ENCODE measurements at regions not wholly inside any gene's neighbourhood (a gene's known extent, or its start where the extent isn't known, plus 50 kb on each side); places are given as distances from the start of the nearest gene placed in this dataset.
"Not testable (repeated sequence)": the region's sequence is repeated elsewhere in the genome, so short reads cannot be mapped to it uniquely, and the experiment has no call there.

DNA sequence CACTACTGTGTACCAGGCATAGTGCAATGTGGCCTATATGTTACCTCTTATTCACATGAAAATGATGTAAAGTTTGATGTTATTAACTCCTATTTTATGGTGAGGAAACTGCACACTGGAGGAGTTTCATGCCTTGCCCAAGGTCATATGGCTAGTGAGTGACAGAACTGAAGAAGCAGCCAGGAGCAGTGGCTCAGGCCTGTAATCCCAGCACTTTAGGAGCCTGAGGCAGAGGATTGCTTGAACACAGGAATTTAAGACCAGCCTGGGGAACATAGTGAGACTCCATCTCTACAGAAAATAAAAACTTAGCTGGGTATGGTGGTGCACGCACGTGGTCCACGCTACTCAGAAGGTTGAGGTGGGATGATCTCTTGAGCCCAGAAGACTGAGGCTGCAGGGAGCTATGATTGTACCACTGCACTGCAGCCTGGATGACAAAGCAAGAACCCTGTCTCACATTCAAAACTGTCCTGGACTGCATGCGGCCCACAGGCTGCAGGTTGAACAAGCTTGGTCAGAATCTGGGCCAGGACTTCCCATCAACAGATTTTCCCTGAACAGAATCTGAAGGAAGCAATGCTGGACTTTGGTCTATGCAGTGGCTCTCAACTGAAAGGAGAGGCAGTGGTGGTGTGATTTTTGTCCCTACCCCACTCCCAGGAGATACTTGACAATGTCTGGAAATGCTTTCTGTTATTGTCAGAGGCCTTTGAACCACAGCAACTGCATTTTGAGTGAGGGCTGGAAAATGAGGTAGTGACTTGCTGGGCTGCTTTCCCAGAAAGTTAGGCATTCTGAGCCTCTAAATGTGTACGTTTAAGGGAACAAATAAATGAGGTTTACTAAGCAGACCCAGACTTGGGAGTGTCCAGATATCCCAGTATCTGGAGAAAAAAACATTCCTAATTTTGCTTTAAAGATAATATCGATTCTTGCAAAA, 479.5 kb downstream of the TMEM114 start:
- DNase-seq (no peak), ATAC-seq (no peak)

DNA sequence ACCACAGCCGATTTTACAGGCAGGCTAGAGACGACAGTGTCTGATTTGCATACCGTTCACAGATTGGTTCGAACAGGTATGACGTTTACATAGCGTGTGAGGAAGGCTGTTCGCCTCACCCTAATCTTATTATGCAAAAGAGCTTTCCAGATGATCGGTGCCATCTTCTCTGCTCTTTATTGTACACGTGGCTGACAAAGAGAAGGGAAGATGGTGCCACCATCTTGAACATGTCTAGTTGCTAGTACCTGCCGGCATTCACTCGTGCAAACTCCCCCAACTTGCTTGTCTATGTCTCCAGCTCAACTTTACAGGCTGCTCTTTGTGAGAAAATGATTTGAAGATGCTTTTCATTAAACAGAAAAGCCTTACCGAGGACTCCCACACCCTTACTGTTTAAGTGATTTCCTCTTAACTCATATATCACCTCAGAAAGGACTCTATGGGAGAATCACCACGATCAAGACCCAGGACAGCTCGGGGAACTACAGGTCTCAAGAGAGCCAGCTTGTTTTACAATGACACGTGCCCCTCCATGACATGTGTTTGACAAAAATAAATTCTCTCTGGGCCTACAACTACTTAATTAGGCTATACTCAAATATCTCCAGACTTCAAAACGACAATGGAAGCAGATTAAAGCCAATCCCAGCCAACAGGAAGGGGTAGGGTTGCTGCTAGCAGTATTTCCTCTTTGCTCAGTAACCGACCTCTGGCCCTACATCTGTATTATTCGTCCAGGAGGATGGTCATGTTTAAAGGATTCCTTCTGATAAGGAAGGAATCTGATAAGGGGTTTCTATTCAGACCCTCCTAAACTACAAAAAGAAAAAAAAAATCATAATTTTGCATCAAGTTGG, 480.6 kb downstream of the TMEM114 start:
- ATAC-seq = no peak
- DNase-seq = no peak

GRCh38 chr16:8108991-8109509, 481.3 kb downstream of the TMEM114 start:
- DNase-seq (no peak), ATAC-seq (no peak)

DNA sequence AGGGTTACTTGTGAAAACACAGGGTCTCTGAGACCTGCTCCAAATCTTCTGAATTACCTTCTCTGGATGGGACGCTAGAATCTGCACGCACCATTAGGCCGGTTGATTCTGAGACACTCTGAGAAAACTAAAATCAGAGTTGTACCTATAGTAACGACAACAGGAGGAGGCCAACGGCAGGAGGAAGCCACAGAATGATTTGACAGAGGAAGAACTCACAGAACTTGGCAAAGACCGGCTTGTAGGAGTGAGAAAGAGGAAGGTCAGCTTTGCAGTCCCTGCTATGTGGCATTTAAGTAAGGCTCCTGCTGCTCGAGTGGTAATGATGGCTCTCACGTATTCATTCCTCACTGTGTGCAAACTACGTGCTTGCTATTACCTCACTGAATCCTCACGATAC, 483.0 kb downstream of the TMEM114 start:
- no peak for ATAC-seq
- no peak for DNase-seq

DNA sequence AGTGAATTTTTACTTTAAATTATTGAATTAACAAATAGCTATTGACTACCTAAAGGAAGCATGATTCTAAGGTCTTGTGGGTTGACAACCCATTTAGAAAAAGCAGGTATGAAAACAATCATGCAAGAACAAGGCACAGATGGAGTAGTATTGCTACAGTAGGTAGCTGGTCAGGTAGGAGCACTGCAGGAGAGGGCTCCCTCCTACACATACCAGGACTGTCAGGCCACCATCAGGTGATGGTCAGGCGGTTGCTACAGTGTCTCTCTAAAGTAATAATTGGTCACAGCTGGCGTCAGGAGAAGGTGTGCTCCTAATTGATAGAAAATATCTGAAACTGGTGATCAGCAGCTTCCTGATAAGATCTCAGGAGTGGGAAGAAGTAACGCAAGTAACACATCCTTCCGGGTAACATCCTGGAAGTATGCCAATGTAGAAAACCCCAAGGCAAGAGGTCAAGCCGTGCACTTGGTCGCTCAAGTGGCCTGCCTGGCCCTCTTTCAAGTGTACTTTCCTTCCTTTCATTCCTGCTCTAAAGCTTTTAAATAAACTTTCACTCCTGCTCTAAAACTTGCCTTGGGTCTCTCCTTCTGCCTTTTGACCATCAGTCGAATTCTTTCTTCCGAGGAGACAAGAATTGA, 486.5 kb downstream of the TMEM114 start:
- no peak for ATAC-seq
- DNase-seq = no peak

GRCh38 chr16:8099586-8099985, 490.7 kb downstream of the TMEM114 start:
- DNase-seq (no peak), ATAC-seq (no peak)

DNA sequence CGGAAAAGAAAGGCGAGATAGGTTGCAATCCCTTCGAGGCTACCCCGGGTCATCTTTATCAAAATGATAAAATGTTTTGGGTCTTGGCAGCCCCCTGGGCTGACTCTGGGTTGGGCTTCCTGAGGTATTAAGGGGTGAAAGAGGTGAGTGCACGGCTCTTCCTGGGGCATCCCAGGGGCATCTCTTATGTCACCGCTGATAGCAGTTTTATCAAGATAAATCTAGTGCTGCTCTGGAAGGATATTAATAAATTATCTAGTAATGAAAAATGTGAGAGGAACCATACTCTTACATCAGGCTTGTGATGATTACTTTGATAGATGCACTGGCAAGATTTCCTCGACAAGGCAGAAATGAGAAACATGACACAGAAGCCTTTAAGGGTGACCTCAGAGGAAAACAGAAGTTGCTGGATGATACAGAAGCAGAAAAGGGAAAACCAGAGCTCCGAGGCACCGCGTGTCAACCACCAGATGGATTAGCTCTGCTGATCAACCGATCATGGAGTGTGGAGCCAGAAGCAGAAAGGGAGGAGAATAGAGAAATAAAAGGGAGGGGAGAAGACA, 491.3 kb downstream of the TMEM114 start:
- DNase-seq = no peak
- no peak for ATAC-seq

- ATAC-seq (no peak), DNase-seq (no peak)
These were observed 494.1 kb downstream of the TMEM114 start for GRCh38 chr16:8096211-8096610.

DNA sequence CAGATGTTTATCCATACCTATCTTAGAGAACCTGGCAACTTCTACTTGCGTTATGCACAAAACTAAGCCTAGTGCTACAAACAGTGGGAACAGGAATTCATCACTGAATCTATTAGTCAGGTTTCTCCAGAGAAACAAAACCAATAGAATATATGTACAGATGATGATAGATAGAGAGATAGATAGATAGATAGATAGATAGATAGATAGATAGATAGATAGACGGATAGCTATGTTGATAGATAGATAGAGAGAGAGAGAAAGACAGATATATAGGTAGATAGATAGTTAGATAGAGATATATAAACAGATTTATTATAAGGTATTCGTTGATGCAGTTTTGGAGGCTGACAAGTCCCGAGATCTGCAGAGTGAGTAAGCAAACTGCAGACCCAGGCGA, 495.6 kb downstream of the TMEM114 start:
- no peak for DNase-seq
- no peak for ATAC-seq

DNA sequence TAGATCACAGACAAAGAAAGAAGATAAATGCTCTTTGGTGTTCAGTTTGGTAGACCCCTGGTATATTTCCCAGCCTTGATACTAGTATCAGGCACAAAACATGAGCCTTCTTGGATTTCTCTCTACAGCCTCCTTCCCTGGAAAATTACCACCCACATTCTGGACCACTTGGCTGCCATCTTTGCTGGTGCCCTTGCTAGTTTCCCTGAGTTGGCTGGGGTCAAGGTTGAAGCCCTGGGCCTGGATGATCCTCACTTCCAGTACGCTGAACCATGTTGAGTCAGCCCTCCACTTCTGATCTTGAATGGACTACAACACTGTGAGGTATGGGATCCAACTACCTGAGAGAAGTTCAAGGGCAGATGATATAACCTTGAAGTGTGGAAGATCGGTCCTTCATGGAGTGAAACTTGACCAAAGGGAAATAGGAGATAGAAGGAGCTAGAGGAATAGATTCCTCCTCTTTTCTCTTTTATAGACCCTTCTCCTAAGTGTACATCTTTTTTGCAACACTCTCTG, 501.4 kb downstream of the TMEM114 start:
- ATAC-seq = no peak
- no peak for DNase-seq

DNA sequence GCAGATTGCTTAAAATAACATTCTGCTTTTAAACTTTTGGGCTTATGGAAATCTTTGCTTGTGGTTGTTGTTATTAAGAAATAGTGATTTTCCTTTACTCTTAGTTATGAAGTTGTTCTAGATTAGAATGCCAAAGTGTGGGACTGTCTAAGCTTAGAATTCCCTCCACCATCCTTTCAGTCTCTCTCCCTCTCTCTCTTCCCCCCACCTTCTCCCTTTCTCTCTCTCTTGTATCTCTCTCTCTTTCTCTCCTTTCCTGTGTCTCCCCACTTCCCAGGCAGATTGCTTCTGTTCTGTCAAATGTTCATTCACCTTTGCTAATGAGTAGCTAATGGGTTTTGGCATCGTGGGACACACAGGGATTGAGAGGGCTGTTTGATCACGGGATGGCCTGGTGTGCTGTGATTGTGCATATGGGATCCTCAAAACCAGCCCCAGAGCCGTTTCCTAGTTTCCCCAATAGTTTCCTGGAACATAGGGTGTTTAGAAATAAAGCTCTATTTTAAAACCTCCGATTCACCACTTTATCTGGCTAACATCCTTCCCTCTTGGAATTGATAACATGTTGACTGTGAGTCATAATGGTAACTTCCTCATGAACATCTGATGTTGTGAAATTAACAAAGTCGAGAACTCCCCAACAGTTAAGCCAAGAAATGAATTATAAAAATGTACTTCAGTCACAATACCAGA, 502.6 kb downstream of the TMEM114 start:
- DNase-seq (no peak), ATAC-seq (no peak)

GRCh38 chr16:8087146-8087545, 503.2 kb downstream of the TMEM114 start:
- no peak for DNase-seq
- no peak for ATAC-seq

GRCh38 chr16:8084882-8085281, 505.4 kb downstream of the TMEM114 start:
- ATAC-seq = no peak
- DNase-seq = no peak

DNA sequence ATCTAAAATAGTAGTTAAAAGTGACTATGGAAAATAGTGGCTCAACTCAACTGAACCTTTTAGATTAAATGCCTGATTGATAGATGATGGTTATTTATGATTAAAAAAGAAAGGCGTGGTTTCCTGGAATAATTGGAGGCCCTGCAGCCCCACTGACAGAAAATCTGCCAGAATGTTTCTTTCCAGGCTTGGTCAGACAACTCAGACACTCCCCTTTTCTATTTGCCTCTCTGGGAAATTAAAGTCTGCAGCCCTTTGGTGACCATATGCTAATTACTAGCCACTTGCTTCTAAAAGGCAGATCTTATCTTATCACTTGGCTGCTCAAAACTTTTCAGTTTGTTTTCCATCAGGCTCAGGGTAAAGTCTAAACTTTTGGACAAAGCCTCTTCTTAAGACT, 506.0 kb downstream of the TMEM114 start:
- ATAC-seq = no peak

DNA sequence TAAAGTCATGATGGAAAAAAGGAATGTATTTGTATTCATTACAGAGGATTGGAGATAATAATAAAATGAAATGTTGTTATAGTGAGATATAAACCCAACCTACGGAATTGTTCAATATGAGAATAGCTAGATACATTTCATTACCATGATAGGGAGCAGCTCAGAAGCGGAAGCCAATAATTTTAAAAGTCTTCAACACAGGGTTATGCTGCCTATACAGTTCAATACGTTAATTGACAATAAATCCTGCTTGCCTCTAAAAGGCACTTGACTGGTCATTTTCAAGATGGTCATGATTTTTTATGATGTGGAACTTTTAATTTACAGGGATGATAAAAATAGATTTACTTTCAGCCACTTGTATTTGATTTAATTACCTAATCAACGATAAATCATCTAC, 506.8 kb downstream of the TMEM114 start:
- no peak for ATAC-seq
- no peak for DNase-seq

More for the DNA sequence above, 506.0 kb downstream of the TMEM114 start:
- no peak for DNase-seq

- DNase-seq (no peak), ATAC-seq (no peak)
These were observed 509.5 kb downstream of the TMEM114 start for GRCh38 chr16:8080817-8081216.

GRCh38 chr16:8075271-8075670, 515.0 kb downstream of the TMEM114 start:
- DNase-seq = no peak
- no peak for ATAC-seq

DNA sequence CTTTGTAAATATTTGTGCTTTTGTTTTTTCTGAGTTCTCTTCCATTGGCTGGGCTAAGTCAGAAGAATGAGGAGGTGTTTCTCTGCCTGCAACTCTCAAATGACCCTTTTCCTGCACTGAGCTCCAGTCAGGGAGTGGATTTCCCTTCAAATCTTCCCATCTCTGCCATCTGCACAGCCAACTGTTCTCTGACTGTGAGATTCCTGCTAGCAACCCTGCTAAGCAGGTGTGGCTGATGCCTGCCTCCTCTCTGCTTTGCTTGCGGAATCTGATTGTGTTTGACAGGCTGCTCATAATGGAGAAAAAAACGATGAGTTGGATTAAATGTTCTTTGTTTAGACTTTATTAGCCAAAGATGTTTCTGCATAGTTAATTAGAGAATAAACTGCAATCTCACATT, 519.8 kb downstream of the TMEM114 start:
- ATAC-seq = no peak
- no peak for DNase-seq

GRCh38 chr16:8068225-8068624, 522.1 kb downstream of the TMEM114 start:
- DNase-seq, ATAC-seq: not testable (repeated sequence)

DNA sequence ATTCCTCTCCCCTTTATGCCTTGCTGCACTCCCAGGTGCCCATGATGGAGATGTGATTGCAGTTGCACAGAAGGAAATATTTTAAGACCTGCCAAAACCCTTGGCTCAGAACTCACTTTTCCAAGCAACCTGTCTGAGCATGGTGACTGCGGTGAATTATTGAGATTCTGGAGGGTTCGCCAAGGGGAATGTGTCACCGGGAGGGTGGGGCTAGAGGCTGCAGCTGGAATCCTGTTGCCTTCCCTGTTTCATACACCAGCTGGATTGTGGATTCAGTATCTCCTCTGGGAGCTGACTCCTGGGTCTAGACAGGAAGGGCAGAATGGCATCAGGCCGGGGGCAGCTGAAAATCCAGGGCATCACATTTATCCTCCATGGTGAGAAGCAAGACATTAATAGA, 527.2 kb downstream of the TMEM114 start:
- no peak for DNase-seq

DNA sequence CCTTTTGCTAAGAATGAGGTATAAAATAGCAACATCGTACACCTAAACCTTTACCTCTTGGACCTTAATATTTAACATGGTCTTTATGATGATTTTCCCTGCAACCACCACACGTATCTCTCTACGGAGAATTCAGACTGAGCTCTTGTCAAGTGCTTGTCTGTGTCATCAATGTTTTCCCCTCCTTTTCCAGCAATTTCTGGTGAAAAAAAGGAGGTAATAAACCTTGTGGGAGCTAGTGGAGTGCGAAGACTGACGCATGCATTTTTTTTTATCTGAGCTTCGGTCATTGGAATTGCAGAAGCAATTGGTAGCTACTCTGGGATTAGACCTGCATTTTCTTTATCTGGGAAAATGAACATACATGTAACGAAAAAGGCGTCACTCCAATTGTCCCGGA, 527.6 kb downstream of the TMEM114 start:
- DNase-seq (no peak), ATAC-seq (no peak)

More for the DNA sequence above, 527.2 kb downstream of the TMEM114 start:
- no peak for ATAC-seq
